PC-9 (cell line): ENCODE measurements at regions not wholly inside any gene's neighbourhood (a gene's known extent, or its start where the extent isn't known, plus 50 kb on each side); places are given as distances from the start of the nearest gene placed in this dataset.

ENCODE experiments used
- BruUV-seq: library from RNA; stranded (reverse); fragments of 400-500 nt; replicated peaks from 2 replicates; lab custom pipeline; 2021; lab: Mats Ljungman, UMichigan
- CTCF ChIA-PET: fragments of 300-600 bp; sonication (Branson Sonifier 250); formaldehyde crosslinking; loops from one replicate; lab custom pipeline; 2022; ENCODE audit warnings: antibody characterized with exemption; lab: Charles Lee
- POLR2A ChIA-PET: fragments of 300-600 bp; sonication (Branson Sonifier 250); formaldehyde crosslinking; loops from one replicate; lab custom pipeline; 2022; ENCODE audit warnings: antibody characterized with exemption; ENCODE audit not compliant: unreplicated experiment; lab: Charles Lee
- DNase-seq, 2 experiments: peaks; one replicate each; pipeline versions ENCODE4 v3.0.0 to v3.0.0-alpha.2; 2015 to 2022; ENCODE audit warnings: mixed read lengths in 1 of 2
- H2AFZ ChIP-seq: fragments of 200-600 bp; sonication (generic); 2 replicates; pipeline ENCODE4 v1.8.1; 2017; ENCODE audit warnings: antibody characterized with exemption
- H3F3A ChIP-seq: fragments of 200-600 bp; sonication (generic); 2 replicates; pipeline ENCODE4 v1.8.1; 2017; ENCODE audit warnings: antibody characterized with exemption, mild to moderate bottlenecking, low read depth; ENCODE audit not compliant: insufficient read depth
- H3K27ac ChIP-seq: fragments of 200-600 bp; sonication (generic); 2 replicates; pipeline ENCODE4 v1.6.1; 2016; ENCODE audit warnings: mixed run types
- H3K27me3 ChIP-seq: fragments of 200-600 bp; sonication (generic); 2 replicates; pipeline ENCODE4 v1.6.1; 2016; ENCODE audit warnings: low read depth, mixed run types; ENCODE audit not compliant: insufficient read depth
- H3K36me3 ChIP-seq: fragments of 200-600 bp; sonication (generic); 2 replicates; pipeline ENCODE4 v1.6.1; 2016; ENCODE audit warnings: low read depth, mixed run types
- H3K4me1 ChIP-seq: fragments of 200-600 bp; sonication (generic); replicated peaks from 2 replicates; pipeline ENCODE4 v1.6.1; 2016; ENCODE audit warnings: mixed run types; ENCODE audit not compliant: insufficient read depth
- H3K4me2 ChIP-seq: fragments of 200-600 bp; sonication (generic); 2 replicates; pipeline ENCODE4 v1.6.1; 2017; ENCODE audit warnings: mixed run types
- H3K4me3 ChIP-seq: fragments of 200-600 bp; sonication (generic); 2 replicates; pipeline ENCODE4 v1.6.1; 2016; ENCODE audit warnings: mixed run types
- H3K79me2 ChIP-seq: fragments of 200-600 bp; sonication (generic); 2 replicates; pipeline ENCODE4 v1.6.1; 2017; ENCODE audit warnings: low read depth, mixed run types
- H3K9me2 ChIP-seq: fragments of 200-600 bp; sonication (generic); 2 replicates; pipeline ENCODE4 v1.8.1; 2017; ENCODE audit warnings: mild to moderate bottlenecking; ENCODE audit not compliant: insufficient read depth
- H3K9me3 ChIP-seq: fragments of 200-600 bp; sonication (generic); 2 replicates; pipeline ENCODE4 v1.8.1; 2016; ENCODE audit warnings: low read depth; ENCODE audit not compliant: insufficient read depth
- H4K20me1 ChIP-seq: fragments of 200-600 bp; sonication (generic); 2 replicates; pipeline ENCODE4 v1.8.1; 2017; ENCODE audit not compliant: insufficient read depth
- CTCF ChIP-seq: fragments of 200-600 bp; sonication (generic); conservative IDR thresholded peaks from 2 replicates; pipeline ENCODE4 v1.6.1; 2017; ENCODE audit warnings: mixed run types, antibody characterized with exemption, mild to moderate bottlenecking, moderate library complexity
- EZH2 ChIP-seq: fragments of 200-600 bp; sonication (generic); IDR thresholded peaks from 2 replicates; pipeline ENCODE4 v1.8.0; 2017; ENCODE audit warnings: antibody characterized with exemption, low read depth
- intact Hi-C: fragments of 100-400 bp; cut with micrococcal nuclease; formaldehyde crosslinking; loops from one replicate; pipeline ENCODE4 v1.10.0; 2022; ENCODE audit not compliant: unreplicated experiment

GRCh38 chr1:204751480-204751879 lies 65.9 kb upstream of the LRRN2 start:
- Histone ChIP-seq H4K20me1 (no peaks in the 10 kb centered on the region), H3K9me2 (no peaks in the 10 kb centered on the region), H3K9me3 (no peaks in the 10 kb centered on the region), H3K4me1 (peaks cover 8% of the 10 kb centered on the region; the same call in 1 of the 2 replicates), H3K36me3 (no peaks in the 10 kb centered on the region), H3K4me2 (peak overlapping the region; percentile 68), H3K27ac (no peak overlapping the region), H3K27me3 (no peaks in the 10 kb centered on the region), H3K79me2 (no peaks in the 10 kb centered on the region), H3F3A (no peaks in the 10 kb centered on the region; the same call in 1 of the 2 replicates), H2AFZ (0 out of 2 replicates have a peak overlapping the region, but pooled peaks have one; percentile 48), H3K4me3 (peak overlapping the region; percentile 26; the same call in 1 of the 2 replicates)
- BruUV-seq = no TSS peak
- TF ChIP-seq EZH2 (no peak), CTCF (no peak)
- ChIA-PET CTCF (interaction anchor here (0.8 kb wide), 1 partner anchor 245 kb away, joined by 3 read pairs; no protein-coding TSS in a partner anchor), POLR2A (interaction anchor here (0.6 kb wide), 1 partner anchor 78 kb away, joined by 3 read pairs; no protein-coding TSS in a partner anchor)
- DNase-seq = no peak
- intact Hi-C loops = no loop called here

GRCh38 chr1:204751883-204752687 lies 66.5 kb upstream of the LRRN2 start:
- H4K20me1 ChIP-seq = no peaks in the 10 kb centered on the region
- peaks cover 8% of the 10 kb centered on the region; the same call in 1 of the 2 replicates for H3K4me1 ChIP-seq
- POLR2A ChIA-PET = interaction anchor here (0.5 to 0.6 kb wide), 2 partner anchors 44 to 78 kb away, joined by 3 read pairs; no protein-coding TSS in a partner anchor
- intact Hi-C loops = no loop called here
- no peaks in the 10 kb centered on the region for H3K79me2 ChIP-seq
- H3K4me3 ChIP-seq = peak overlapping the region; percentile 26; the same call in 1 of the 2 replicates
- no peaks in the 10 kb centered on the region for H3K9me3 ChIP-seq
- BruUV-seq = no TSS peak
- peak; percentile 49 to 66 for DNase-seq
- H3F3A ChIP-seq = no peaks in the 10 kb centered on the region; the same call in 1 of the 2 replicates
- CTCF ChIA-PET = interaction anchor here (1.0 to 1.3 kb wide), 2 partner anchors 12 to 163 kb away, joined by 7 to 8 read pairs; no protein-coding TSS in a partner anchor
- H2AFZ ChIP-seq = 0 out of 2 replicates have a peak overlapping the region, but pooled peaks have one; percentile 48
- H3K27ac ChIP-seq = no peak overlapping the region
- H3K9me2 ChIP-seq = no peaks in the 10 kb centered on the region
- no peaks in the 10 kb centered on the region for H3K27me3 ChIP-seq
- no peaks in the 10 kb centered on the region for H3K36me3 ChIP-seq
- peak overlapping the region; percentile 68 for H3K4me2 ChIP-seq
- no peak; the same call in 1 of the 2 replicates for TF ChIP-seq CTCF
- TF ChIP-seq EZH2 = no peak

GRCh38 chr1:204752688-204753040 lies 67.1 kb upstream of the LRRN2 start:
- H2AFZ ChIP-seq = no peak overlapping the region
- H3K27ac ChIP-seq = no peak overlapping the region
- intact Hi-C loops = no loop called here
- CTCF ChIA-PET = interaction anchor here (1.0 to 1.3 kb wide), 3 partner anchors 11 to 187 kb away, joined by 3 to 8 read pairs (median 7); no protein-coding TSS in a partner anchor
- no peak for DNase-seq
- no peaks in the 10 kb centered on the region for H3K36me3 ChIP-seq
- POLR2A ChIA-PET = no interaction called here
- H3K79me2 ChIP-seq = no peaks in the 10 kb centered on the region
- H3K27me3 ChIP-seq = no peaks in the 10 kb centered on the region
- no peak for TF ChIP-seq EZH2
- no peak for TF ChIP-seq CTCF
- H4K20me1 ChIP-seq = no peaks in the 10 kb centered on the region
- peaks cover 8% of the 10 kb centered on the region; the same call in 1 of the 2 replicates for H3K4me1 ChIP-seq
- no peak overlapping the region for H3K4me3 ChIP-seq
- no TSS peak for BruUV-seq
- no peaks in the 10 kb centered on the region; the same call in 1 of the 2 replicates for H3F3A ChIP-seq
- no peaks in the 10 kb centered on the region for H3K9me3 ChIP-seq
- H3K9me2 ChIP-seq = no peaks in the 10 kb centered on the region
- H3K4me2 ChIP-seq = no peak overlapping the region
